ENCODE measurements at regions not wholly inside any gene's neighbourhood (a gene's known extent, or its start where the extent isn't known, plus 50 kb on each side); places are given as distances from the start of the nearest gene placed in this dataset.

DNA sequence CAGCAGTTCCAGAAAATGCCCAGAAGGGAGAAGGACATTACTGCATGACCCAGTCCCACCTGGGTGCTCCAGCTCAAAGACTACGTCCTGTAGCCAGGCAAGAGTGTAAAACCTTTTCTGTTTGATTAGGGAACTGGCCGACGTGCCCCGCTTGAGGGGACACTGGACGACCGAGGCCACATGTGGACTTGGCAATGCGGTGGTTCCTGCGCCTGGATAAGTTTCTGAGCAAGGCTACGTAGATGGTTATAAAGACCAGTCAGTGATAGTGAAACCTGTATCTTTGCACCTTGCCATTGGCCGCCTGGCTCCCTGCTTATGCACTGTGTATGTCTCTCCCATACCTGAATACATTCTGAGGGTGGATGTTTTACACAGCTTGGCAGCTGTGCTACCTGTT, 567.0 kb upstream of the CRIM1 start:
- TF ChIP-seq, protein P1, sequence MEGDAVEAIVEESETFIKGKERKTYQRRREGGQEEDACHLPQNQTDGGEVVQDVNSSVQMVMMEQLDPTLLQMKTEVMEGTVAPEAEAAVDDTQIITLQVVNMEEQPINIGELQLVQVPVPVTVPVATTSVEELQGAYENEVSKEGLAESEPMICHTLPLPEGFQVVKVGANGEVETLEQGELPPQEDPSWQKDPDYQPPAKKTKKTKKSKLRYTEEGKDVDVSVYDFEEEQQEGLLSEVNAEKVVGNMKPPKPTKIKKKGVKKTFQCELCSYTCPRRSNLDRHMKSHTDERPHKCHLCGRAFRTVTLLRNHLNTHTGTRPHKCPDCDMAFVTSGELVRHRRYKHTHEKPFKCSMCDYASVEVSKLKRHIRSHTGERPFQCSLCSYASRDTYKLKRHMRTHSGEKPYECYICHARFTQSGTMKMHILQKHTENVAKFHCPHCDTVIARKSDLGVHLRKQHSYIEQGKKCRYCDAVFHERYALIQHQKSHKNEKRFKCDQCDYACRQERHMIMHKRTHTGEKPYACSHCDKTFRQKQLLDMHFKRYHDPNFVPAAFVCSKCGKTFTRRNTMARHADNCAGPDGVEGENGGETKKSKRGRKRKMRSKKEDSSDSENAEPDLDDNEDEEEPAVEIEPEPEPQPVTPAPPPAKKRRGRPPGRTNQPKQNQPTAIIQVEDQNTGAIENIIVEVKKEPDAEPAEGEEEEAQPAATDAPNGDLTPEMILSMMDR (IDR thresholded peaks at IDR 0.05): no peak
- TF ChIP-seq EZH2phosphoT487 (IDR thresholded peaks at IDR 0.05): no peak
- no peak for TF ChIP-seq EZH2 (IDR thresholded peaks at IDR 0.05)

All from neural progenitor cell (in vitro differentiated cells).